ENCODE measurements at regions not wholly inside any gene's neighbourhood (a gene's known extent, or its start where the extent isn't known, plus 50 kb on each side); places are given as distances from the start of the nearest gene placed in this dataset.

DNA sequence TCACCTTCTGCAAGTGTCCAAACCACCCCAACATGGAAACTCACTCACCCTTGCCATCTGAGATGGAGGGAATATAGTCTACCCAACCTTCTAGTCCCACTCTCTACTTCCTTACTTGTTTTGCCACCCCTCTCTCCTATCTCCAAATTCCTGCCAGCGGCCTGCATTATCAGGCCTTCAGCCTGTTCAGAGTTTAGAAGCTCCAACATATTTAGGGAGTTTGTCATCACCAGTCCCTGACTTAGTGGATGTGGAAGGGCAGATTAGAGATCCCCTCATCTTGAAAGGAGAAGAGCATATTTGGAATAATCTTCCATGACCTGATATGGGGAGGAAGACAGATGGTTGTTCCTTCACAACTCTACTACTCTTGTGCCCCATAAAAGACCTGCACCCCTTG lies 281.4 kb upstream of the MAP3K7 start:
- H3K9me3 Mint-ChIP-seq, result no peaks in the 10 kb centered on the region
- intact Hi-C loops (cut with micrococcal nuclease), result no loop called here
- ChIA-PET CTCF (no interaction called here), POLR2A (no interaction called here)
- ATAC-seq (ENCODE audit: low read depth) (no peak), DNase-seq (no peak)
- no peaks in the 10 kb centered on the region for H3K4me1 Mint-ChIP-seq
- H3K27ac Mint-ChIP-seq, result no peak overlapping the region
- H3K4me3 Mint-ChIP-seq, result no peak overlapping the region
- no peak for TF ChIP-seq CTCF (IDR thresholded peaks at IDR 0.05)
- H3K27me3 Mint-ChIP-seq, result peaks cover 2% of the 10 kb centered on the region
- H3K36me3 Mint-ChIP-seq (ENCODE audit: low read depth), result no peaks in the 10 kb centered on the region

GRCh38 chr6:90865513-90865912 lies 278.6 kb upstream of the MAP3K7 start:
- ChIA-PET CTCF (no interaction called here), POLR2A (no interaction called here)
- TF ChIP-seq CTCF (IDR thresholded peaks at IDR 0.05), result no peak
- peaks cover 2% of the 10 kb centered on the region for H3K4me1 Mint-ChIP-seq
- DNase-seq (no peak), ATAC-seq (ENCODE audit: low read depth) (no peak)
- no peak overlapping the region for H3K27ac Mint-ChIP-seq
- no peak overlapping the region for H3K4me3 Mint-ChIP-seq
- intact Hi-C loops (cut with micrococcal nuclease), result no loop called here
- H3K9me3 Mint-ChIP-seq, result no peaks in the 10 kb centered on the region
- peaks cover 2% of the 10 kb centered on the region for H3K27me3 Mint-ChIP-seq
- H3K36me3 Mint-ChIP-seq (ENCODE audit: low read depth), result no peaks in the 10 kb centered on the region

- ATAC-seq (ENCODE audit: low read depth), result no peak
- ChIA-PET POLR2A (no interaction called here), CTCF (no interaction called here)
- TF ChIP-seq CTCF (IDR thresholded peaks at IDR 0.05), result no peak
- Mint-ChIP-seq H3K9me3 (no peaks in the 10 kb centered on the region), H3K4me3 (no peak overlapping the region), H3K36me3 (ENCODE audit: low read depth) (no peaks in the 10 kb centered on the region), H3K27ac (no peak overlapping the region), H3K4me1 (peaks cover 2% of the 10 kb centered on the region), H3K27me3 (no peaks in the 10 kb centered on the region)
- intact Hi-C loops (cut with micrococcal nuclease), result no loop called here
- DNase-seq, result no peak
These were observed 276.2 kb upstream of the MAP3K7 start for GRCh38 chr6:90863043-90863442.

DNA sequence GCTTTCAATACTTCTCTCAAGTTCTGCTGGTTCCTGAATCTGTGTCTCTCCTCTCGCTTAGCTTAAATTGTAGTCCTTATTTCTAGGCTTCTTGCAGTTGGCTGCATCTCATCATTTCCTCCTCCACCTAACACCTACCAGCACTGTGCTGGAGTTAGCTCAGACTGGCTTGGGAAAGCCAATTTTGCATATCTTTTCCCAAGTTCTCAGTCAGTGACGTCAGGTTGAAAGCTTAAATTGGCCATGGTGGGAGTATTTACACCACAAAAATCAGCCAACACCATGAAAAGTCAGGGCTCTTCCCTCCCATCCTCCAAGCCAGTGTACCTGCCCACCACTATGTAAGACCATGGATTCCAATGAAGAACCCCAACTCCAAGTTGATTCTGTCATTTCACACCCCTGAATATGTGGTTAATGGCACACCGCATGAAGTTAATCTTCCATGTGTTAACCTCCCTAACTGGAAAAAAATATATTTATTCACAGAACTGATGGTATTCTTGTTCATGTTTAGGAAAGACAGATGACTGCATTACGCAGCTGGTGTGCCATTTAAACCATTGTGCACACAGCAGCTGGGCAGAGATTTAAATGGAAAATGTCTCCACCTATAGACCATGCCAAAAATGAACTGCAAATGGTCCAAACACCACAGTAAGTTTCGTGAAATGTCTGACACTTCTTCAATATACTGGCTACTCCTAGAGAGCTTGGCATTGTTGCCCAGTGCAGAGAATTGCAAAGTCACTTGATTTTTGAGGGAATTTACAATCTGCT lies 274.1 kb upstream of the MAP3K7 start:
- POLR2A ChIA-PET, result no interaction called here
- CTCF ChIA-PET, result no interaction called here
- Mint-ChIP-seq H3K4me3 (no peak overlapping the region), H3K36me3 (ENCODE audit: low read depth) (no peaks in the 10 kb centered on the region), H3K27ac (no peak overlapping the region), H3K9me3 (no peaks in the 10 kb centered on the region), H3K4me1 (peaks cover 2% of the 10 kb centered on the region), H3K27me3 (peaks cover 1% of the 10 kb centered on the region)
- no peak for ATAC-seq (ENCODE audit: low read depth)
- intact Hi-C loops (cut with micrococcal nuclease), result no loop called here
- no peak for TF ChIP-seq CTCF (IDR thresholded peaks at IDR 0.05)
- DNase-seq, result no peak

- DNase-seq (no peak), ATAC-seq (ENCODE audit: low read depth) (no peak)
- Mint-ChIP-seq H3K36me3 (ENCODE audit: low read depth) (no peaks in the 10 kb centered on the region), H3K4me1 (peaks cover 2% of the 10 kb centered on the region), H3K27ac (no peak overlapping the region), H3K4me3 (no peak overlapping the region), H3K27me3 (peaks cover 1% of the 10 kb centered on the region), H3K9me3 (no peaks in the 10 kb centered on the region)
- intact Hi-C loops (cut with micrococcal nuclease), result no loop called here
- ChIA-PET POLR2A (no interaction called here), CTCF (no interaction called here)
- no peak for TF ChIP-seq CTCF (IDR thresholded peaks at IDR 0.05)
These were observed 272.7 kb upstream of the MAP3K7 start for GRCh38 chr6:90859612-90860011.

All from activated B cell treated with CpG ODN at 0.5 μM for 24 hours (primary cell).